ENCODE measurements at regions not wholly inside any gene's neighbourhood (a gene's known extent, or its start where the extent isn't known, plus 50 kb on each side); places are given as distances from the start of the nearest gene placed in this dataset.

GRCh38 chr5:144547098-144547499 is 376.4 kb downstream of the KCTD16 start:
- no peaks in the 10 kb centered on the region for H3K9me3 ChIP-seq (ENCODE audit: low read depth)
- no peak for TF ChIP-seq CTCF (IDR thresholded peaks at IDR 0.05; ENCODE audit: low read depth, low read length)
- DNase-seq (ENCODE audit: low read depth in 1 of 2, low spot score in 1 of 2): no peak
- H3K27me3 ChIP-seq: no peaks in the 10 kb centered on the region
- no peaks in the 10 kb centered on the region for H3K4me1 ChIP-seq (ENCODE audit: low read depth)
- no peak overlapping the region for H3K4me3 ChIP-seq
- no peaks in the 10 kb centered on the region for H3K36me3 ChIP-seq
- no peak overlapping the region for H3K27ac ChIP-seq

- no peaks in the 10 kb centered on the region for H3K4me1 ChIP-seq (ENCODE audit: low read depth)
- no peak overlapping the region for H3K4me3 ChIP-seq
- TF ChIP-seq CTCF (IDR thresholded peaks at IDR 0.05; ENCODE audit: low read depth, low read length): no peak
- DNase-seq (ENCODE audit: low read depth in 1 of 2, low spot score in 1 of 2): no peak
- H3K27me3 ChIP-seq: no peaks in the 10 kb centered on the region
- no peaks in the 10 kb centered on the region for H3K36me3 ChIP-seq
- H3K27ac ChIP-seq: no peak overlapping the region
- no peaks in the 10 kb centered on the region for H3K9me3 ChIP-seq (ENCODE audit: low read depth)
These were observed 368.2 kb downstream of the KCTD16 start for GRCh38 chr5:144538845-144539244.

Data from cardiac muscle cell (in vitro differentiated cells and primary cell).